SH-SY5Y (cell line): ENCODE measurements at regions not wholly inside any gene's neighbourhood (a gene's known extent, or its start where the extent isn't known, plus 50 kb on each side); places are given as distances from the start of the nearest gene placed in this dataset.

Source experiments
- GATA2 ChIP-seq: IDR thresholded peaks from 2 replicates; pipeline ENCODE4 v1.6.1; 2011; ENCODE audit warnings: mild to moderate bottlenecking, low read depth, low read length
- GATA3 ChIP-seq: IDR thresholded peaks from 2 replicates; pipeline ENCODE4 v1.6.1; 2011; ENCODE audit warnings: low read depth, mild to moderate bottlenecking, low read length, moderate library complexity

DNA sequence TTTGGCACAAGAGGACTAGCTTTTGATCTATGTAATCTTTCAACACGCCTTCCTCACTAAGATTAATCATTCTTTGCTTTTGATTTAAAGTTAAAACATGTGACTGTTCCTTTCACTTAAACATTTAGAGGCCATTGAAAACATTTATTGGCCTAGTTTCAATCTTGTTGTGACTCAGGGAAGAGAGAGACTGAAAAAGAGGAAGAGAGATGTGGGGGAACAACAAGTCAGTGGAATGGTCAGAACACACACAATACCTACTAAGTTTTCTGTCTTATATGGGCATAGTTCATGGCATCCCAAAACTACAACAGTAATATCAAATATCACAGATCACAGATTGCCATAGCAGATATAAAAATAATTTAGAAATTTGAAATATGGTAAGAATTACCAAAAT, 812.9 kb upstream of the AGA start:
- TF ChIP-seq GATA2 (no peak), GATA3 (no peak)
